Mammary epithelial cell (primary cell): ENCODE measurements at regions not wholly inside any gene's neighbourhood (a gene's known extent, or its start where the extent isn't known, plus 50 kb on each side); places are given as distances from the start of the nearest gene placed in this dataset.

Experiments
- EZH2 ChIP-seq: IDR thresholded peaks from 2 replicates; pipeline ENCODE4 v1.6.1; 2012; ENCODE audit warnings: low read length, inconsistent platforms, borderline replicate concordance
- TF ChIP-seq, protein P1 (sequence below), 2 donors: IDR thresholded peaks in 1 of 2; conservative IDR thresholded peaks in 1 of 2; 2 replicates each; pipeline ENCODE4 v1.5.1; 2011 to 2012; ENCODE audit warnings: inconsistent platforms in 2 of 2, low read length in 2 of 2, mild to moderate bottlenecking in 2 of 2, control low read depth in 1 of 2, low read depth in 1 of 2; ENCODE audit not compliant: insufficient read depth in 1 of 2; ENCODE audit errors: extremely low read depth in 1 of 2

DNA sequence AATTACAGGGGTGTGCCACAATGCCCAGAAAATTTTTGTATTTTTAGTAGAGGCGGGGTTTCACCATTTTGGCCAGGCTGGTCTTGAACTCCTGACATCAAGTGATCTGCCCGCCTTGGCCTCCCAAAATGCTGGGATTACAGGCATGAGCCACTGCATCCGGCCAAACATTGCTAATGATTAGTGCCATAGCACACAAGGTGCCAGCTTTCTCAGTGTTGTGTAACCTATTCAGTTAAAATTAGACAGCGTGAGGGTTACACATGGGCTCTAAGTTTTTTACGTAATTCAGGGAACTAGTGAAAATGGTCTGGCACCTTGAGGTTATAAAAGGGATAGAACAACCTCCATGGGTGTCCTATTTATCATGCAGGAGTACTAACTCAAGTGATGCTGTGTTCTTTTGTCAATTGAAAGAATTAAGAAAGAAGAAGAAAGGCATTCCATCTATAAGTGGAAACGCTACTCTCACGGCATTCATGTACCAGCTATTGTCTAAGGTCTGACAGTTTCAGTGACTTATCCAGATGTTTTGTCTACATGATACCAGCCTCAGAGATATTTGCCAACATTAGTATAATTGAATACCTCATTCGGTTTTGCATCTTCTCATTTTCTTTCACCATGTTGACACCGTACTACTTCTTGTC, 84.7 kb downstream of the EOMES start:
- TF ChIP-seq, protein P1, sequence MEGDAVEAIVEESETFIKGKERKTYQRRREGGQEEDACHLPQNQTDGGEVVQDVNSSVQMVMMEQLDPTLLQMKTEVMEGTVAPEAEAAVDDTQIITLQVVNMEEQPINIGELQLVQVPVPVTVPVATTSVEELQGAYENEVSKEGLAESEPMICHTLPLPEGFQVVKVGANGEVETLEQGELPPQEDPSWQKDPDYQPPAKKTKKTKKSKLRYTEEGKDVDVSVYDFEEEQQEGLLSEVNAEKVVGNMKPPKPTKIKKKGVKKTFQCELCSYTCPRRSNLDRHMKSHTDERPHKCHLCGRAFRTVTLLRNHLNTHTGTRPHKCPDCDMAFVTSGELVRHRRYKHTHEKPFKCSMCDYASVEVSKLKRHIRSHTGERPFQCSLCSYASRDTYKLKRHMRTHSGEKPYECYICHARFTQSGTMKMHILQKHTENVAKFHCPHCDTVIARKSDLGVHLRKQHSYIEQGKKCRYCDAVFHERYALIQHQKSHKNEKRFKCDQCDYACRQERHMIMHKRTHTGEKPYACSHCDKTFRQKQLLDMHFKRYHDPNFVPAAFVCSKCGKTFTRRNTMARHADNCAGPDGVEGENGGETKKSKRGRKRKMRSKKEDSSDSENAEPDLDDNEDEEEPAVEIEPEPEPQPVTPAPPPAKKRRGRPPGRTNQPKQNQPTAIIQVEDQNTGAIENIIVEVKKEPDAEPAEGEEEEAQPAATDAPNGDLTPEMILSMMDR (conservative IDR thresholded peaks at IDR 0.05 in 1 of 2, IDR thresholded peaks at IDR 0.05 in 1 of 2; ENCODE audit: extremely low read depth in 1 of 2, insufficient read depth in 1 of 2, low read depth in 1 of 2, low read length in 2 of 2), result no peak
- no peak for TF ChIP-seq EZH2
